ENCODE measurements at regions not wholly inside any gene's neighbourhood (a gene's known extent, or its start where the extent isn't known, plus 50 kb on each side); places are given as distances from the start of the nearest gene placed in this dataset.
A peak's percentile ranks its signal among the peaks of the same experiment; 100 is the strongest.

DNA sequence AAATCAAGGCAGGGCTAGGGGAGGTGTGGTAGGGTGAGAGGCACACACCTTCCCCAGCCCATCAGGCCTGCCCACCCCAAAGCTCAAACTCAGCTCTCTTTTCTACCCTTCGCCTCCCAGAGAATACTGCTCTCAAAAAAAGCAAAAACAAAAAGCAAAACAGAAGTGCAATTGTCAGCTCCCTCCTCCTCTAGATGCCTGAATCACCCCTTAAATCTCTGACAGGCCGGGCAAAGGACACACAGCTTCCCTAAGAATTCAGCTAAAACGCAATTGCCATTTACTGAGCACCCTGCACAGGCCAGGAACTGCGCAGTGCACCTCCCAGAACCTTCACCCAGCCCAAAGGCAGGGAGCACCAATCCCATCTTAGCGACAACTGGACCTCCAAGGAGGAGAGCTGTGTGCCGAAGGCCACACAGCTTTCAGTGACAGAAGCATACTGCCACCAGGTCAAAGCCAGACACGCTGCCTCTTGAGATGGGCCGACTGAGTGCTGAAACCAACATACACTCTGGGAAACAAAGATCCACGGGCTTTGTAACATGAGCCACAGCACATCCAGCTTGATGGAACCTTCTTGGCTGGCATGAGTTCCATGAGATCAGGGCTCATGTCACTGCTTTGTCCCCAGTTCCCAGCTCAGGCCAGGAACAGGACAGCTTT lies 53.4 kb upstream of the STXBP1 start:
- no peak overlapping the region for H3K4me3 ChIP-seq (ENCODE audit: low read depth, low read length)
- TF ChIP-seq, protein P1, sequence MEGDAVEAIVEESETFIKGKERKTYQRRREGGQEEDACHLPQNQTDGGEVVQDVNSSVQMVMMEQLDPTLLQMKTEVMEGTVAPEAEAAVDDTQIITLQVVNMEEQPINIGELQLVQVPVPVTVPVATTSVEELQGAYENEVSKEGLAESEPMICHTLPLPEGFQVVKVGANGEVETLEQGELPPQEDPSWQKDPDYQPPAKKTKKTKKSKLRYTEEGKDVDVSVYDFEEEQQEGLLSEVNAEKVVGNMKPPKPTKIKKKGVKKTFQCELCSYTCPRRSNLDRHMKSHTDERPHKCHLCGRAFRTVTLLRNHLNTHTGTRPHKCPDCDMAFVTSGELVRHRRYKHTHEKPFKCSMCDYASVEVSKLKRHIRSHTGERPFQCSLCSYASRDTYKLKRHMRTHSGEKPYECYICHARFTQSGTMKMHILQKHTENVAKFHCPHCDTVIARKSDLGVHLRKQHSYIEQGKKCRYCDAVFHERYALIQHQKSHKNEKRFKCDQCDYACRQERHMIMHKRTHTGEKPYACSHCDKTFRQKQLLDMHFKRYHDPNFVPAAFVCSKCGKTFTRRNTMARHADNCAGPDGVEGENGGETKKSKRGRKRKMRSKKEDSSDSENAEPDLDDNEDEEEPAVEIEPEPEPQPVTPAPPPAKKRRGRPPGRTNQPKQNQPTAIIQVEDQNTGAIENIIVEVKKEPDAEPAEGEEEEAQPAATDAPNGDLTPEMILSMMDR (IDR thresholded peaks at IDR 0.05; ENCODE audit: low read depth, low read length): no peak
- in situ Hi-C loops (cut with HindIII; ENCODE audit: low sequenced_read_pairs): no loop called here
- DNase-seq (ENCODE audit: low read depth, low spot score): no peak

DNA sequence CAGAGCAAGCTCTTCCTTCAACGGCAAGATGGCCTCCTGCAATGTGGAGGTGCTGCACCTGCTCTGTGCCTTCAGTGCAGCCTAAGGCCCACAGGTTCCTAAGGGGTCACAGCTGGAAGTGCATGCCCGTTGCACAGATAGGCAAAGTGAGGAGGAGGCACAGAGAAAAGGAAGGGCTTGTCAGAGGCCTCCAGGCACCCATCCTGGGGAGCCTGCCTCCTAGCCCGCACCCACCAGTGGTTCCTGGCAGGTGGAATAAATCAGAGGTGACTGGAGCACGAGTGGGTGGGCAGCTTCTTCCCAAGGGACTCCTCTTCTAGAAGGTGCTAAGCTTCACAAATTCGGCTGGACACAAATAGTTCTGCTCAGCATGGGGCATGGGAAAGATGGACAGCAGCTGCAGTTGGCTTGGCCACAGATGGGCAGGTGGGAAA lies 52.8 kb upstream of the STXBP1 start:
- DNase-seq (ENCODE audit: low read depth, low spot score): no peak
- TF ChIP-seq, protein P1 (IDR thresholded peaks at IDR 0.05; ENCODE audit: low read depth, low read length): no peak
- in situ Hi-C loops (cut with HindIII; ENCODE audit: low sequenced_read_pairs): no loop called here
- no peak overlapping the region for H3K4me3 ChIP-seq (ENCODE audit: low read depth, low read length)

DNA sequence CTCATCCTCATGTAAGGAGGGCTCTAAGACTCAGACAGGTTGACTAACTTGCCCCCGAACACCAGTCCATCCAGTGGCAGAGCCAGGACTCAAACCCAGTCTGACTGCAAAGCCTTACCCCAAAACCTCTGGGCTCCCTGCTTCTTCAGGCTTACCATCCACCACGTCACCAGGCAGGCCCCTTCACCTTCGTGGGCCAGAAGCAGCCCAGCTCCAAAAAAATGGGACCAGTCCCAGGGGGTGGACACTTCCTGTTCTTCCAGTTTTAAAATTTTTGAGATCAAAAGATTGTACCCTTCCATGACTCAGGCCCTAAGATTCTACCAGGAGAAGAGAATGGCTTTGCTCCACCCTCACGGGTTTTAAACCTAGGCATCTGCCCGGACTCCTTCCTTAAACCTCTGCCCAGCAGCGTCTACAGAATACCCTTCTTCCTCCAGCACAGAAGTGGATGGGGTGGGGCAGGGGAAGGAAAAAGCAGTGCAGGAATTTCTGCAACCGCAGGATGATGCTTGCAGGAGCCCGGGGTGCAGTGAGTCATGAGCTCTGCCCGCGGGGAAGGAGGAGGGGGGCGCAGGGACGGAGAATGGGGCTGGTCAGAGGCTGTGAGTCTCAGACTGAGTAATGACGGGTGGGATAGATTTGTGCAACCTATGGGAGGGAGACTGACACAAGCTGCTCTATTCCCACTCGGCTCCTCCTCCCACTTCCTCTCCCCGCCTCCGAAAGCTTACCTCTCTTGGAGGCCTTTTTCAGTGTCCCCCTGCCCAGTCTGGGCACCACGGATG lies 50.4 kb upstream of the STXBP1 start:
- in situ Hi-C loops (cut with HindIII; ENCODE audit: low sequenced_read_pairs): no loop called here
- TF ChIP-seq, protein P1 (IDR thresholded peaks at IDR 0.05; ENCODE audit: low read depth, low read length): no peak
- no peak overlapping the region for H3K4me3 ChIP-seq (ENCODE audit: low read depth, low read length)
- peak; percentile 99 for DNase-seq (ENCODE audit: low read depth, low spot score)

Data from astrocyte of the spinal cord (primary cell).